GM12892 (cell line): ENCODE measurements at regions not wholly inside any gene's neighbourhood (a gene's known extent, or its start where the extent isn't known, plus 50 kb on each side); places are given as distances from the start of the nearest gene placed in this dataset.

Source experiments
- POLR2A ChIP-seq: IDR thresholded peaks from 2 replicates; pipeline ENCODE4 v1.6.1; 2011; ENCODE audit warnings: low read depth, low read length, control low read depth
- POLR2AphosphoS5 ChIP-seq: IDR thresholded peaks from 2 replicates; pipeline ENCODE4 v1.6.1; 2011; ENCODE audit warnings: low read depth, low read length, control low read depth
- TAF1 ChIP-seq: IDR thresholded peaks from 2 replicates; pipeline ENCODE4 v1.6.1; 2011; ENCODE audit warnings: low read depth, mild to moderate bottlenecking, control low read depth, low read length, borderline replicate concordance

- TF ChIP-seq POLR2A (no peak), TAF1 (no peak), POLR2AphosphoS5 (no peak)
These were observed 361.7 kb downstream of the TMEM182 start for GRCh38 chr2:103123516-103123915.
